CD4-positive, alpha-beta T cell treated with Interleukin-2 at 100 ng/mL for 4 hours (primary cell): ENCODE measurements at regions not wholly inside any gene's neighbourhood (a gene's known extent, or its start where the extent isn't known, plus 50 kb on each side); places are given as distances from the start of the nearest gene placed in this dataset.
"Not testable (repeated sequence)": the region's sequence is repeated elsewhere in the genome, so short reads cannot be mapped to it uniquely, and the experiment has no call there.

Experiments
- DNase-seq: peaks from one replicate; pipeline ENCODE4 v3.0.0-alpha.2; 2020; ENCODE audit warnings: low spot score

DNA sequence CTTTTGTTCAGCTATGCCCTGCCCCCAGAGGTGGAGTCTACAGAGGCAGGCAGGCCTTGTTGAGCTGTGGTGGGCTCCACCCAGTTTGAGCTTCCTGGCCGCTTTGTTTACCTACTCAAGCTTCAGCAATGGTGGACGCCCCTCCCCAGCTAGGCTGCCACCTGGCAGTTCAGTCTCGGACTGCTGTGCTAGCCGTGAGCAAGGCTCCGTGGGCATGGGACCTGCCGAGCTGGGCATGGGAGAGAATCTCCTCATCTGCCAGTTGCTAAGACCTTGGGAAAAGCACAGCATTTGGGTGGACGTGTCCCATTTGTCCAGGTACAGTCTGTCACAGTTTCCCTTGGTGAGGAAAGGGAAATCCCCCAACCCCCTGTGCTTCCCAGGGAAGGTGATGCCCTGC lies 270.0 kb upstream of the TCERG1L start:
- DNase-seq, result not testable (repeated sequence)

DNA sequence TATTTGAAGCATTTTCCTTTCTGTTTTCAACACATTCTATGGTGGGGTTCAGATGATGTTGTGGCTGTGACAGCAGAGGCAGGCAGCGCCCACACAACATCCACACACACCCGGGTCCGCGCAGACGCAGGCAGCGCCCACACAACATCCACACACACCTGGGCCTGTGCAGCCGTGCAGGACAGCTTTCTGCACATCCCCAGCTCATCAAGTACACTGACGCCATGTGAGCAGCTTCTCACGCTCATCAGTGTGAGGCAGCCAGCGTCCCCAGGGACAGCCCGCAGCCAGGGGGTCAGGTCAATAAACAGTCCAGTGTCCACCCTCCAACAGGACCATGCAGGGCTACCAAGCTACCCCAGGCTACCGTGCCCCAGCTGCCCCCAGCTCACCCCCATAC lies 272.8 kb upstream of the TCERG1L start:
- DNase-seq, result no peak

DNA sequence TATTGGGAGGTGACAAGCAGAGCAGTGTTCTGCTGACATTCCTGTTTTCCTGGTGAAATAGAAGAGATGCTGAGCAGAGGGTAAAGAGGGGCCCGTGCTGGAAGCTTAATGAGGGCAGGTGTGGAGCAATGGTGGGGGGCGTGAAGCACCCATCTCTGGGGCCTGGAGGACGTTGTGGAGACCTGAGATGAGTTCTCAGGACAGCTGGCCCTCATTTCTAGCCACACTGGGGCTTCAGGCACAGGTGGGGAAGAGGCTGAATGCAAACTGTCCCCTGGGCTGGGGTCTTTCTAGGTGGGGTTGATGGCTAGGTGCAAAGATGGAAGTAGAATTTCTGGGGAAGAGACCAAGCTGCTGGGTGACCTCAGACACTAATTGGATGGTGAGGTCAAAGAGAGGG lies 274.2 kb upstream of the TCERG1L start:
- DNase-seq, result no peak

- no peak for DNase-seq
These were observed 275.4 kb upstream of the TCERG1L start for GRCh38 chr10:131586958-131587357.

DNA sequence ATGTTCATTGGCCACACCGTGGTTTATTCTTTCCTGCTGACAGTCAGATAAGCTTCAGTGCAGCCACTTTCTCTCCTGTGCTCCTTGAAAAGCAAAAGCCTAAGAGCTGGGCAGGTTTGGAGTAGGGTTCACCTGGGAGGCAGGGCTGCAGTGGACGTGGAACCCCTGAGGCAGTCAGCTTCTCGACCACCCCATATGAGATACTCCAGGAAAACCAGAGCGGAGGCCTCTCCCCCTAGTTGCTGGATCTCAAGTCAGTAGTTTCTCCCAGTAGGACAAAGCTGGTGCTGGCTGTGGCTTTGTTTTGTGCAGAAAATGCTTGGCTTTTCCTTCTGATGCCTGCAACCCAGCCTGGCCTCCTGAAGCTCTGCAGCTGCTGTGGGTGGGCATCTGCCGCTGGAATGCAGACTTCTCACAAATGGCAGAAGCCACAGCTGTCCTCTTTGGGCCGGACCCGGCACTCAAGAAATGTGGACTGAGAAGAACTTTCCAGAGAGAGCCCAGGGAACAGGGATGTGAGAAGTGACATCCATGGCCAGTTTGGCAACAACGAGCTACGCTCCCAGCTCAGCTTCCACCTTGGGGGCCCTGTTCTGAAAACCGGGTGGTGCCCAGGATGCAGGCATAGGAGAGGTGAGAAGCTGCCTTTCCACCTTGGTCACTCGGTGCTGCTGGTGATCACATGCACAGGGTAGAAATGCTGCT lies 276.6 kb upstream of the TCERG1L start:
- DNase-seq, result no peak

DNA sequence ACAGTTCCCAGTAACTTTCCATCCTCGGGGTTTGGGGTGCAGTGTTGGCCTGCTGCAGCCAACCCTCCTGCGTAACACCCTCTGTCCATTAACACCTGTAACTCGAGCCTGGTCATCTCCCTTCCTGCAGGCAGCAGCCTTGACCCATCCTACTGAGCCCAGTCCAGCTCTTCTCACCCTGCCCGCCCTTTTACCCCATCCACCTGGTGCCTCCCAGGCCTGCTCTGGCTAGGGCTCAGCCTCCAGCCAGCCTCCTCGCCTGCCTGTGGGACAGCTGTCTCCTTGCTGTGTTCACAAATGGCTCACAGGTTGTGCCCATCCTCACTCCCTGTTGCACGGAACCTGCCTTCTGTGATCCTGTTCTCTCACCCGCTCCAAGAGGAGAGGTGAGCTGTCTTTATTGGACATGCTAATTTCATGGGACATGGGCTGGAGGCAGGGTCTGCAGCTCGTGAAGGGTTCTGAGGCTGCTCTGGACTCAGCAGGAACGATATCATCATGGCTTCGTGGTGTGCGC lies 277.2 kb upstream of the TCERG1L start:
- no peak for DNase-seq

DNA sequence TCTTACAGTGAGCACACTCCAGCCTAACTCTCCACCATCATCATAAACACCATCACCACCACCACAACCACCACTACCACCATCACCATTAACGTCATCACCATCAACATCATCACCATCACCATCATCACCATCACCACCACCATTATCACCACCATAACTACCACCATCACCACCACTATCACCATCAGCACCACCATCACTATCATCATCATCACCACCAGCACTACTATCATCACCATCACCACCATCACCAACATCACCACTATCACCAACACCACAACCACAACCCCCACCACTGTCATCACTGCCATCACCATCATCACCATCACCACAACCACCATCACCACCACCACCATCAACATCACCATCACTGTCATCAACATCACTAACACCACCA lies 279.0 kb upstream of the TCERG1L start:
- no peak for DNase-seq

DNA sequence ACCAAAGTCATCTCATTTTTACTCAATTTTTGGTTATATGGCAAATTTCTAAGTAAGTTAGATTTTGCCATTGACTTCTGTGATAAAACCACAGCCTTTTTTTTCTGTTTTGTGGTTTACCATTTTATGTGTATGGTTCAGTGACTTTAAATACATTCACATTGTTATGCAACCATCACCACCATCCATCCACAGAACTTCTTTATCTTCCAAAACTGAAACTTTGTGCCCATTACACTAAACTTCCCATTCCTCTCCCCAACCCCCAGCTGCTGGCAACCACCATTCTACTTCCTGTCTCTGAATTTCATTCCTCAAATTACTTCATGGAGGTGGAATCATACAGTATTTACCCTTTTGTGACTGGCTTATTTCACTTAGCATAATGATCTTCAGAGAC lies 280.4 kb upstream of the TCERG1L start:
- DNase-seq, result no peak

DNA sequence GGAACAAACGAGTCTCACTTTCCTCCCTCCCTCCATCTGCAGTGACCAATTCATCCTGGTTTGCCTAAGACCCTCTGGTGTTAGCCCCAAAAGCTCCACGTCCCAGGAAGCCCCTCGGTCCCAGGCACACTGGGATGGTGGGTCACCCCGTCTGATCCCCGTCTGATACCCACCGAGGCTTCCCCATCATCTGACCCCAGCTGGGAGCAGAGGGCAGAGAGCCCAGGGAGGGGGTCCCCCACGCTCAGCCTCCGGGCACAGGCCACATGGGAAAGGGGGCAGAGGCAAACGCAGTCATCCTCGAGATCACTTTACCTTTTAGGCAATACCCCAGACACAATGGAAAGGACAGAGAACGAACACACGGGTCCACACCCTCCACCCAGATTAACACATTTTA lies 291.6 kb upstream of the PPP2R2D start:
- no peak for DNase-seq

DNA sequence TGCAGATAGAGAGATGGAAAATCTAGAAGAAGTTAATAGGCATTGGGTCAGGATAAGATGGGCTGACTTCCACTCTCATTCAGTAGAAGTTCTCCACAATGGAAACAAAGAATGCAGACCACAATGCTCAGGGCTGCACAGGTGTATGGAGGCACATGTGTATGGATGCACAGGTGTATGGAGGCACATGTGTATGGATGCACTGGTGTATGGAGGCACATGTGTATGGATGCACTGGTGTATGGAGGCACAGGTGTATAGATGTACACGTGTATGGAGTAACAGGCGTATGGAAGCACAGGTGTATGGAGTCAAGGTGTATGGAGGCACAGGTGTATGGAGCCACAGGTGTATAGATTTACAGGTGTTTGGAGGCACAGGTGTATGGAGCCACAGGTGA lies 285.7 kb upstream of the PPP2R2D start:
- DNase-seq, result no peak

DNA sequence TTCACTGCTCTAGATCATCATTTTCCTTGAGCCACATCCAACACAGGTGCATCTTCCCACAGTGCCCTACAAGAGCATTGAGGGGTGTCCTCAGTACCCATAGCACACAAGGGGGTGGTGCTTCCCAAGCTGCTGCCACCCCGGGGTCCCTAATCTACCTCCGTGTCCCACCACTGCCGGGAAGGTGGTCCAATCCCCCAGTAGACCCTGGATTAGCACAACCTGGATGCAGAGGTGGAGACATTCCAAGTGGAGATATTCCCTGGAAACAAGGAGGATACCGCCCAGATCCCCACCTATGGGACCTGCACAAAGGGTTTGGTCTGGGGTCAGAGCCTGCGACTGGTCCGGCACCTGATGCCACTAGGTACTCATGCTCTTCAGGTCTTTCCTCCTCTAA lies 284.8 kb upstream of the PPP2R2D start:
- no peak for DNase-seq

GRCh38 chr10:131617113-131617858 lies 283.5 kb upstream of the PPP2R2D start:
- DNase-seq, result no peak

- DNase-seq, result no peak
These were observed 282.1 kb upstream of the PPP2R2D start for GRCh38 chr10:131618587-131619267.

GRCh38 chr10:131620314-131620713 lies 280.5 kb upstream of the PPP2R2D start:
- DNase-seq, result no peak

DNA sequence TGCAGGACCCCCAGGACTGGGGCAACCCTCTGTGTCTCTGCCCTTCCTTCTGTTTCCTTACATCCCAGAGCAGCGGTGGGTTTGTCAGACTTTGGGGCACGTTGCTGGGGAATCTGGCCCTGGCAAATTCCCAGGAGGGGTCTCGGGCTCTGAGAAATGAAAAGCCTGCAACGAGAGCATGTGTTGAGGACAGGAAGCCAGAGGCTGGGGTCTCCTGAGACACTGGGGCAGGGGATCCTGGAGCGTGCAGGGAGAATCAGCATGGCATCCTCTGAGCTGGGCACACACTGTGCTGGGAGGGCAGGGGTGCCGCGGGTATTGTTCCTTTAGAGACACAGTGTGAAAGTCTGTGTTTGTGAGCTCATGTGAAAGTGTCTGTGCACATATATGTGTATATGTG lies 279.9 kb upstream of the PPP2R2D start:
- no peak for DNase-seq

- DNase-seq, result no peak
These were observed 278.8 kb upstream of the PPP2R2D start for GRCh38 chr10:131621784-131622624.

DNA sequence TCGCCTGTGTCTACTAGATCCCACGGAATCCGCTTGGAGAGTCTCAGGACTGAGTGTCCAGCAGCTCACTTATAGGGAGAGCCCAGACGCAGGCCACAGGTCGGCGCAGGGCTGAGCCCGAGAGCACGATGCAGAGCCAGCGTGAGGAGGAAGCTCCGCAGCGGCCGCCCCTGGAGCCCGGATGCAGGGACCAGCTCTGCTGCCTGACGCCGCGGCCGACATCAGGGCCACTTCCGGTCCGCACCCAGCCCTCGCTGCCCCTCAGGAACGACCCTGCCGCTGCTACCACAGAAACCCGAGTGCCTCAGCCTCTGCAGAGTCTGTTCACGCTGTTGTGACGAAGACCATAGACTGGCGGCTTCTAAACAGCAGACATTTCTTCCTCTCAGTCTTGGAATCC lies 275.8 kb upstream of the PPP2R2D start:
- DNase-seq, result no peak

- no peak for DNase-seq
These were observed 274.5 kb upstream of the PPP2R2D start for GRCh38 chr10:131626274-131626673.

GRCh38 chr10:131629026-131629770 lies 271.6 kb upstream of the PPP2R2D start:
- DNase-seq, result no peak

DNA sequence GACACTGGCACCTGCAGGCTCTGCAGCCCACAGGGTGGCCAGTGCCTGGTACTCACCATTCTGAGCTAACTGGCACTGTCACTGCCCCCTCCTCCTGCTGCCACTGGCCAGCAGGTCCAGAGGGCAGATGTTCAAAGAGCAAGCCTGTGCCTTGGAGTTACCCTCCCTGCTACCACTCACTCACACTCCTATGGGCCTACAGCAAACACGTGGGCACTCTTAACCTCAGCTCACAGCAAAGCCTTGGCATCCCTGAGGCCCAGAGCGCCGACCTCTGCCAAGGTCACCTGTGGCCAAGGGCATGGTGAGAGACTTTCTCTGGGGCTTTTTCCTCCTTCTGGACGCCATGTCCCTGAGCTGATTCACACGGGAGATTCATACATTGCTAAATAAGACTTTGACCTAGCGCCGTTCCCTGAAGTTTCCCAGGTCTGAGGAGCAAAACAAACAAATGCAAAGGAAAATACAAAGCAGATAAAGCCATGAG lies 270.0 kb upstream of the PPP2R2D start:
- no peak for DNase-seq

- no peak for DNase-seq
These were observed 269.2 kb upstream of the PPP2R2D start for GRCh38 chr10:131631619-131632018.
